ENCODE measurements at regions not wholly inside any gene's neighbourhood (a gene's known extent, or its start where the extent isn't known, plus 50 kb on each side); places are given as distances from the start of the nearest gene placed in this dataset.

GRCh38 chr1:112344754-112345423, 51.1 kb upstream of the CTTNBP2NL start:
- DNase-seq (ENCODE audit: low spot score): no peak
- no peak for TF ChIP-seq CTCF (IDR thresholded peaks at IDR 0.05; ENCODE audit: borderline replicate concordance, control extremely low read depth, extremely low read depth, insufficient read depth, missing control alignments)
- in situ Hi-C loops (cut with MboI; ENCODE audit: low sequenced_read_pairs, unreplicated experiment): no loop called here

All from GM13976 (cell line).